ENCODE measurements at regions not wholly inside any gene's neighbourhood (a gene's known extent, or its start where the extent isn't known, plus 50 kb on each side); places are given as distances from the start of the nearest gene placed in this dataset.

- no peaks in the 10 kb centered on the region for H3K36me3 ChIP-seq (ENCODE audit: insufficient read depth, low read length)
- H3K27ac ChIP-seq (ENCODE audit: low read depth in 1 of 2, low read length in 2 of 2) = no peak overlapping the region
- Mint-ChIP-seq H3K27ac (no peak overlapping the region), H3K27me3 (peaks cover 13% of the 10 kb centered on the region), H3K36me3 (ENCODE audit: low read depth) (no peaks in the 10 kb centered on the region), H3K9me3 (no peaks in the 10 kb centered on the region), H3K4me1 (ENCODE audit: low read depth) (no peaks in the 10 kb centered on the region), H3K4me3 (no peak overlapping the region)
- intact Hi-C loops (cut with DNase I, micrococcal nuclease) = no loop called here
- no peak overlapping the region for H3K4me3 ChIP-seq (ENCODE audit: low read length)
- DNase-seq (no peak), ATAC-seq (ENCODE audit: poor library complexity) (no peak)
- H3K9me3 ChIP-seq (ENCODE audit: control insufficient read depth in 1 of 2, insufficient read depth in 1 of 2, low read length in 2 of 2) = no peaks in the 10 kb centered on the region
- no peaks in the 10 kb centered on the region for H3K27me3 ChIP-seq (ENCODE audit: control insufficient read depth in 1 of 2, insufficient read depth in 2 of 2, low read length in 2 of 2)
- ChIA-PET POLR2A (no interaction called here), CTCF (no interaction called here)
- TF ChIP-seq CTCF (IDR thresholded peaks at IDR 0.05) = no peak
- H3K4me1 ChIP-seq (ENCODE audit: insufficient read depth, low read length) = no peaks in the 10 kb centered on the region
These were observed 299.7 kb downstream of the LMO7 start for GRCh38 chr13:75935805-75936204.

GRCh38 chr13:75934889-75935288 is 298.8 kb downstream of the LMO7 start:
- peaks cover 13% of the 10 kb centered on the region for H3K27me3 Mint-ChIP-seq
- no peak overlapping the region for H3K27ac Mint-ChIP-seq
- CTCF ChIA-PET = no interaction called here
- no peak overlapping the region for H3K4me3 Mint-ChIP-seq
- H3K4me1 Mint-ChIP-seq (ENCODE audit: low read depth) = no peaks in the 10 kb centered on the region
- intact Hi-C loops (cut with DNase I, micrococcal nuclease) = no loop called here
- no peaks in the 10 kb centered on the region for H3K36me3 Mint-ChIP-seq (ENCODE audit: low read depth)
- DNase-seq (no peak), ATAC-seq (ENCODE audit: poor library complexity) (no peak)
- Histone ChIP-seq H3K4me3 (ENCODE audit: low read length) (no peak overlapping the region), H3K9me3 (ENCODE audit: control insufficient read depth in 1 of 2, insufficient read depth in 1 of 2, low read length in 2 of 2) (no peaks in the 10 kb centered on the region), H3K36me3 (ENCODE audit: insufficient read depth, low read length) (no peaks in the 10 kb centered on the region), H3K27me3 (ENCODE audit: control insufficient read depth in 1 of 2, insufficient read depth in 2 of 2, low read length in 2 of 2) (no peaks in the 10 kb centered on the region), H3K4me1 (ENCODE audit: insufficient read depth, low read length) (no peaks in the 10 kb centered on the region), H3K27ac (ENCODE audit: low read depth in 1 of 2, low read length in 2 of 2) (no peak overlapping the region)
- POLR2A ChIA-PET = no interaction called here
- no peaks in the 10 kb centered on the region for H3K9me3 Mint-ChIP-seq
- TF ChIP-seq CTCF (IDR thresholded peaks at IDR 0.05) = no peak

- H3K36me3 ChIP-seq (ENCODE audit: insufficient read depth, low read length) = no peaks in the 10 kb centered on the region
- no peak overlapping the region for H3K27ac ChIP-seq (ENCODE audit: low read depth in 1 of 2, low read length in 2 of 2)
- intact Hi-C loops (cut with DNase I, micrococcal nuclease) = no loop called here
- no peak for TF ChIP-seq CTCF (IDR thresholded peaks at IDR 0.05)
- POLR2A ChIA-PET = no interaction called here
- no peak overlapping the region for H3K4me3 ChIP-seq (ENCODE audit: low read length)
- CTCF ChIA-PET = no interaction called here
- H3K4me3 Mint-ChIP-seq = no peak overlapping the region
- no peaks in the 10 kb centered on the region for H3K9me3 Mint-ChIP-seq
- ATAC-seq (ENCODE audit: poor library complexity) (no peak), DNase-seq (no peak)
- peaks cover 13% of the 10 kb centered on the region for H3K27me3 Mint-ChIP-seq
- no peak overlapping the region for H3K27ac Mint-ChIP-seq
- H3K4me1 ChIP-seq (ENCODE audit: insufficient read depth, low read length) = no peaks in the 10 kb centered on the region
- H3K36me3 Mint-ChIP-seq (ENCODE audit: low read depth) = no peaks in the 10 kb centered on the region
- H3K9me3 ChIP-seq (ENCODE audit: control insufficient read depth in 1 of 2, insufficient read depth in 1 of 2, low read length in 2 of 2) = no peaks in the 10 kb centered on the region
- peaks cover 0 to 4% of the 10 kb centered on the region in 2 experiments for H3K27me3 ChIP-seq (ENCODE audit: control insufficient read depth in 1 of 2, insufficient read depth in 2 of 2, low read length in 2 of 2)
- H3K4me1 Mint-ChIP-seq (ENCODE audit: low read depth) = no peaks in the 10 kb centered on the region
These were observed 296.5 kb downstream of the LMO7 start for GRCh38 chr13:75932636-75933035.
